CD14-positive monocyte (primary cell): ENCODE measurements at regions not wholly inside any gene's neighbourhood (a gene's known extent, or its start where the extent isn't known, plus 50 kb on each side); places are given as distances from the start of the nearest gene placed in this dataset.

Experiments
- DNase-seq, 3 donors: peaks; one replicate each; pipeline ENCODE4 v3.0.0-alpha.2; 2011 to 2022
- H2AFZ ChIP-seq: 2 replicates; pipeline ENCODE4 v1.6.0; 2012; ENCODE audit warnings: mild to moderate bottlenecking, low read depth, low read length, inconsistent platforms; ENCODE audit not compliant: insufficient read depth, poor library complexity, severe bottlenecking
- H3K27ac ChIP-seq, 2 donors: 1 replicate in 1 of 2; 2 replicates in 1 of 2; pipeline ENCODE4 v1.5.1; 2012 to 2013; ENCODE audit warnings: low read length in 2 of 2, control low read depth in 1 of 2, inconsistent platforms in 1 of 2, low read depth in 1 of 2, mild to moderate bottlenecking in 1 of 2
- H3K27me3 ChIP-seq, 2 donors: one replicate each; pipeline versions ENCODE4 v1.6.0 to v1.6.1; 2011 to 2013; ENCODE audit warnings: low read length in 2 of 2; ENCODE audit not compliant: control insufficient read depth in 2 of 2, insufficient read depth in 2 of 2
- H3K36me3 ChIP-seq, 2 donors: replicated peaks in 1 of 2; 1 replicate in 1 of 2; 2 replicates in 1 of 2; pipeline versions ENCODE4 v1.5.1 to v1.6.1; 2012 to 2013; ENCODE audit warnings: low read length in 2 of 2, control low read depth in 1 of 2, inconsistent platforms in 1 of 2, mild to moderate bottlenecking in 1 of 2; ENCODE audit not compliant: insufficient read depth in 2 of 2, control insufficient read depth in 1 of 2
- H3K4me1 ChIP-seq, 2 donors: 1 replicate in 1 of 2; 2 replicates in 1 of 2; pipeline versions ENCODE4 v1.5.1 to v1.6.1; 2012 to 2013; ENCODE audit warnings: low read length in 2 of 2, control low read depth in 1 of 2, inconsistent platforms in 1 of 2, mild to moderate bottlenecking in 1 of 2, moderate library complexity in 1 of 2; ENCODE audit not compliant: insufficient read depth in 2 of 2, control insufficient read depth in 1 of 2
- H3K4me2 ChIP-seq: replicated peaks from 2 replicates; pipeline ENCODE3; 2012; ENCODE audit warnings: low read length, moderate library complexity, mild to moderate bottlenecking; ENCODE audit not compliant: poor library complexity, severe bottlenecking; ENCODE audit errors: extremely low read depth
- H3K4me3 ChIP-seq, 3 experiments: fragments of 200-600 bp in 1 of 3; sonication (generic) in 1 of 3; replicated peaks in 1 of 3; 1 replicate in 2 of 3; 2 replicates in 1 of 3; pipeline ENCODE4 v1.5.1; 2011 to 2013; ENCODE audit warnings: low read length in 3 of 3, mild to moderate bottlenecking in 3 of 3, control low read depth in 2 of 3, low read depth in 2 of 3, inconsistent platforms in 1 of 3, moderate library complexity in 1 of 3
- H3K79me2 ChIP-seq: 2 replicates; pipeline ENCODE4 v1.6.0; 2012; ENCODE audit warnings: mild to moderate bottlenecking, control low read depth, inconsistent platforms, low read length, moderate library complexity; ENCODE audit not compliant: insufficient read depth
- H3K9ac ChIP-seq: 2 replicates; pipeline ENCODE4 v1.6.0; 2017; ENCODE audit warnings: low read length, mild to moderate bottlenecking; ENCODE audit not compliant: insufficient read depth, poor library complexity, severe bottlenecking
- H3K9me3 ChIP-seq, 2 donors: replicated peaks in 1 of 2; 1 replicate in 1 of 2; 2 replicates in 1 of 2; pipeline versions ENCODE4 v1.5.1 to v1.6.1; 2012 to 2013; ENCODE audit warnings: low read length in 2 of 2, control low read depth in 1 of 2; ENCODE audit not compliant: control insufficient read depth in 1 of 2, insufficient read depth in 1 of 2
- H4K20me1 ChIP-seq: 2 replicates; pipeline ENCODE4 v1.6.0; 2012; ENCODE audit warnings: mild to moderate bottlenecking, low read length, control low read depth, moderate library complexity; ENCODE audit not compliant: insufficient read depth
- H3K27ac Mint-ChIP-seq, 7 donors: one replicate each; pipeline ENCODE4 v1.8.0; 2020; ENCODE audit warnings: mild to moderate bottlenecking in 7 of 7, mixed read lengths in 7 of 7, moderate library complexity in 6 of 7, inconsistent platforms in 2 of 7
- H3K27me3 Mint-ChIP-seq, 3 donors: one replicate each; pipeline ENCODE4 v1.8.0; 2021 to 2022; ENCODE audit warnings: low read depth in 3 of 3, mild to moderate bottlenecking in 3 of 3, mixed read lengths in 3 of 3, moderate library complexity in 3 of 3, inconsistent platforms in 1 of 3
- H3K36me3 Mint-ChIP-seq, 2 donors: one replicate each; pipeline ENCODE4 v1.8.0; 2020; ENCODE audit warnings: mixed read lengths in 2 of 2, inconsistent platforms in 1 of 2, mild to moderate bottlenecking in 1 of 2
- H3K4me1 Mint-ChIP-seq: one replicate; pipeline ENCODE4 v1.8.0; 2020; ENCODE audit warnings: mild to moderate bottlenecking, mixed read lengths
- H3K4me3 Mint-ChIP-seq, 2 donors: one replicate each; pipeline ENCODE4 v1.8.0; 2020; ENCODE audit warnings: mild to moderate bottlenecking in 2 of 2, mixed read lengths in 2 of 2, moderate library complexity in 1 of 2
- H3K9me3 Mint-ChIP-seq, 7 donors: one replicate each; pipeline ENCODE4 v1.8.0; 2020 to 2022; ENCODE audit warnings: mixed read lengths in 7 of 7, mild to moderate bottlenecking in 6 of 7, moderate library complexity in 6 of 7, inconsistent platforms in 2 of 7
- WGBS: methylation state at CpG from one replicate; pipeline ENCODE4 v1.1.5; 2013; ENCODE audit warnings: missing lambda C conversion rate; ENCODE audit not compliant: insufficient coverage; 5-methylcytosine and 5-hydroxymethylcytosine counted together
- intact Hi-C, 2 donors: fragments of 100-400 bp; cut with micrococcal nuclease; formaldehyde crosslinking; loops; one replicate each; pipeline versions ENCODE4 v1.15.0 to v1.15.1; 2023
- TF ChIP-seq, protein P1 (sequence below): fragments of 200-600 bp; IDR thresholded peaks from one replicate; pipeline ENCODE4 v1.8.0; 2022; ENCODE audit warnings: antibody characterized with exemption, mild to moderate bottlenecking

DNA sequence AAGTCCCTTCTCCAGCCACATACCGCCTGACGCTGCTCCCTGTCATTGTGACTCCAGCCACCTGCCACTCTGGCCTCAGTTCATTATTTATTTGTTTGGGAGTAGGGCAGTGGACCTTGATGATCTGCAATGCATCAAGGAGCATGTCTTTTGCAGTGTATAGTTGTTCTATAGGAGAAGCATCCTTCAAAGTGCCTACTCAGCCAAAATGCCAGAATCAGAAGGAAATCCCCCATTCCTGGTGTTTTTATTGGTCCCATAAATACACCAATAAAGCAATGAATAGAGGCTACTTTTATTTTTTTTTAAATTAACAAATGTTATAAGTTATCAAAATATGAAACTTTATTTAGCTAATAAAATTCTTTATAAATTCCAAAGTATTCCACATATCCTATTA, 123.8 kb upstream of the NSMCE3 start:
- Mint-ChIP-seq H3K36me3 (no peaks in the 10 kb centered on the region), H3K4me3 (no peak overlapping the region), H3K27me3 (peaks cover 0 to 7% (median 0%) of the 10 kb centered on the region in 3 donors), H3K27ac (no peak overlapping the region), H3K9me3 (peaks cover 2 to 12% (median 6%) of the 10 kb centered on the region in 7 donors), H3K4me1 (no peaks in the 10 kb centered on the region)
- H3K9me3 ChIP-seq: no peaks in the 10 kb centered on the region
- no peak overlapping the region for H3K4me3 ChIP-seq
- intact Hi-C loops: no loop called here
- no peaks in the 10 kb centered on the region for H3K4me1 ChIP-seq
- H3K9ac ChIP-seq: no peak overlapping the region
- H3K4me2 ChIP-seq: no peak overlapping the region
- H3K27me3 ChIP-seq: no peaks in the 10 kb centered on the region
- no peak overlapping the region for H3K27ac ChIP-seq
- no peaks in the 10 kb centered on the region for H4K20me1 ChIP-seq
- WGBS: 100% methylated on average over 2 of the region's 2 CpGs
- no peaks in the 10 kb centered on the region for H3K79me2 ChIP-seq
- H3K36me3 ChIP-seq: no peaks in the 10 kb centered on the region
- no peak for DNase-seq
- TF ChIP-seq, protein P1, sequence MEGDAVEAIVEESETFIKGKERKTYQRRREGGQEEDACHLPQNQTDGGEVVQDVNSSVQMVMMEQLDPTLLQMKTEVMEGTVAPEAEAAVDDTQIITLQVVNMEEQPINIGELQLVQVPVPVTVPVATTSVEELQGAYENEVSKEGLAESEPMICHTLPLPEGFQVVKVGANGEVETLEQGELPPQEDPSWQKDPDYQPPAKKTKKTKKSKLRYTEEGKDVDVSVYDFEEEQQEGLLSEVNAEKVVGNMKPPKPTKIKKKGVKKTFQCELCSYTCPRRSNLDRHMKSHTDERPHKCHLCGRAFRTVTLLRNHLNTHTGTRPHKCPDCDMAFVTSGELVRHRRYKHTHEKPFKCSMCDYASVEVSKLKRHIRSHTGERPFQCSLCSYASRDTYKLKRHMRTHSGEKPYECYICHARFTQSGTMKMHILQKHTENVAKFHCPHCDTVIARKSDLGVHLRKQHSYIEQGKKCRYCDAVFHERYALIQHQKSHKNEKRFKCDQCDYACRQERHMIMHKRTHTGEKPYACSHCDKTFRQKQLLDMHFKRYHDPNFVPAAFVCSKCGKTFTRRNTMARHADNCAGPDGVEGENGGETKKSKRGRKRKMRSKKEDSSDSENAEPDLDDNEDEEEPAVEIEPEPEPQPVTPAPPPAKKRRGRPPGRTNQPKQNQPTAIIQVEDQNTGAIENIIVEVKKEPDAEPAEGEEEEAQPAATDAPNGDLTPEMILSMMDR: no peak
- no peak overlapping the region for H2AFZ ChIP-seq

GRCh38 chr15:29392358-29392757, 122.7 kb upstream of the NSMCE3 start:
- TF ChIP-seq, protein P1: no peak
- Histone ChIP-seq H3K4me2 (no peak overlapping the region), H3K36me3 (no peaks in the 10 kb centered on the region), H3K27me3 (no peaks in the 10 kb centered on the region), H3K4me3 (no peak overlapping the region), H3K27ac (no peak overlapping the region), H4K20me1 (no peaks in the 10 kb centered on the region), H3K9ac (no peak overlapping the region), H3K9me3 (no peaks in the 10 kb centered on the region), H3K4me1 (no peaks in the 10 kb centered on the region), H3K79me2 (no peaks in the 10 kb centered on the region), H2AFZ (no peak overlapping the region)
- Mint-ChIP-seq H3K9me3 (peaks cover 2 to 12% (median 6%) of the 10 kb centered on the region in 7 donors), H3K4me3 (no peak overlapping the region), H3K27ac (no peak overlapping the region), H3K36me3 (no peaks in the 10 kb centered on the region), H3K4me1 (no peaks in the 10 kb centered on the region), H3K27me3 (peaks cover 0 to 4% (median 0%) of the 10 kb centered on the region in 3 donors)
- 96% methylated on average over 3 of the region's 7 CpGs for WGBS
- intact Hi-C loops: no loop called here
- DNase-seq: no peak
